DOHH2 (cell line): ENCODE measurements at regions not wholly inside any gene's neighbourhood (a gene's known extent, or its start where the extent isn't known, plus 50 kb on each side); places are given as distances from the start of the nearest gene placed in this dataset.

Source experiments
- CTCF ChIP-seq: fragments of 200-600 bp; sonication (generic); IDR thresholded peaks from one replicate; pipeline ENCODE4 v1.5.1; 2014; ENCODE audit warnings: antibody characterized with exemption, mild to moderate bottlenecking, low read depth, low read length; ENCODE audit not compliant: poor library complexity, severe bottlenecking
- EZH2phosphoT487 ChIP-seq: fragments of 200-600 bp; sonication (generic); IDR thresholded peaks from 2 replicates; pipeline ENCODE4 v1.6.1; 2017; ENCODE audit warnings: borderline replicate concordance, mild to moderate bottlenecking, antibody characterized with exemption, low read length, moderate library complexity, mixed read lengths

DNA sequence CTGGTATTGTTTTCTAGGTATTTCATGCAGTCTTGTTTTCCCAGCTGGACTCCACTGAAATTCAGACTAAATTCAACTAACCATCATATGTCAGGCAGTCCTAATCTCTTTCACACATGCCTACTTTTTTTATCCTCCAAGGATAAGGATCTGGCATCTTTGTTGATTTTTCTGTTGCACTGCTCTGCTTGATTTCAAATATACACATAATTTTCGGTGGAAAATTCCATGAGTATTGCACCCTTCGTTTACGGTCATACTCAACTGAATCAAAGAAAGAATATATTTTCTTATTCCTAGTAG, 64.8 kb upstream of the UNC93A start:
- TF ChIP-seq CTCF (no peak), EZH2phosphoT487 (no peak)
